HepG2 (cell line): ENCODE measurements at regions not wholly inside any gene's neighbourhood (a gene's known extent, or its start where the extent isn't known, plus 50 kb on each side); places are given as distances from the start of the nearest gene placed in this dataset.
"Not testable (repeated sequence)": the region's sequence is repeated elsewhere in the genome, so short reads cannot be mapped to it uniquely, and the experiment has no call there.

Experiments
- CTCF ChIP-seq: sonication (generic); formaldehyde crosslinking; IDR thresholded peaks from 2 replicates; pipeline ENCODE4 v1.5.0; 2020; ENCODE audit warnings: mild to moderate bottlenecking, missing genetic modification reagents, moderate library complexity
- EP300 ChIP-seq, 3 experiments: sonication (generic) in 1 of 3; formaldehyde crosslinking in 1 of 3; IDR thresholded peaks; 2 replicates each; pipeline versions ENCODE4 v1.5.1 to v1.6.1; 2011 to 2020; ENCODE audit warnings: low read depth in 2 of 3, low read length in 2 of 3, borderline replicate concordance in 1 of 3, improper control_type of control experiment in 1 of 3, mild to moderate bottlenecking in 1 of 3, missing genetic modification reagents in 1 of 3, moderate library complexity in 1 of 3
- ESRRA ChIP-seq: sonication (generic); formaldehyde crosslinking; IDR thresholded peaks from 2 replicates; pipeline ENCODE4 v1.5.1; 2020; ENCODE audit warnings: mild to moderate bottlenecking, low read depth, missing genetic modification reagents
- HDAC2 ChIP-seq: sonication (generic); formaldehyde crosslinking; IDR thresholded peaks from 2 replicates; pipeline ENCODE4 v1.4.0; 2020; ENCODE audit warnings: missing genetic modification reagents
- IRF2 ChIP-seq: IDR thresholded peaks from 2 replicates; pipeline ENCODE4 v1.6.1; 2018; ENCODE audit warnings: missing genetic modification reagents, missing compliant biosample characterization
- TCF12 ChIP-seq, 2 experiments: fragments of 450-650 bp in 1 of 2; sonication (generic) in 1 of 2; formaldehyde crosslinking in 1 of 2; IDR thresholded peaks; 2 replicates each; pipeline versions ENCODE4 v1.6.1 to v1.8.0; 2017 to 2022; ENCODE audit warnings: antibody characterized with exemption in 1 of 2, mild to moderate bottlenecking in 1 of 2, missing genetic modification reagents in 1 of 2, moderate library complexity in 1 of 2
- ZNF629 ChIP-seq: sonication (generic); formaldehyde crosslinking; conservative IDR thresholded peaks from 2 replicates; pipeline ENCODE4 v1.5.0; 2020; ENCODE audit warnings: missing genetic modification reagents
- TF ChIP-seq, protein P1 (sequence below): fragments of 450-650 bp; IDR thresholded peaks from 2 replicates; pipeline ENCODE4 v1.6.1; 2017; ENCODE audit warnings: mild to moderate bottlenecking

DNA sequence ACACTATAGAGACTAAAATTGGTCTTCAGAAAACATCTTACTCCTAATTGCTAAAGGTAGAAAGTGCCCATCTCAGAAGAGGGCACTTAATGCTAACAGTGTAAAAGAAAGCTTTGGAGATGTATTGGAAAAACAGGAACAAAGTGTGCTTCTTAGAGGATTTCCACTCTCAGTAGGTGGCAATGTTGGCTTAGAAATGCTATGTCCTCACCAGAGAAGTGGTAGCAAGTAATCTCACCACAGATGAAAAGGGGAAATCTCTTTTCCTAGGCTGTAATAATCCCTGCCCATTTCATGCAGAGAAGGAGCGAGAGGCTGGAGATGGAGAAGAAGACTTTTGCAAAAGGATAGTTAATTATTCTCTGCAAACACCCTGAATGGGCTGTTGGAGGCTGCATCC, 69.3 kb downstream of the HSFY2 start:
- TF ChIP-seq HDAC2 (CRISPR knock-in tag); IRF2 (CRISPR knock-in tag); TCF12 (IDR thresholded peaks at IDR 0.05); TCF12 (CRISPR knock-in tag; IDR thresholded peaks at IDR 0.05); CTCF (CRISPR knock-in tag); EP300 (IDR thresholded peaks at IDR 0.05; ENCODE audit: low read depth in 2 of 2, low read length in 2 of 2); EP300 (CRISPR knock-in tag; IDR thresholded peaks at IDR 0.05; ENCODE audit: borderline replicate concordance); ESRRA (CRISPR knock-in tag); ZNF629 (CRISPR knock-in tag): not testable (repeated sequence)
- TF ChIP-seq, protein P1, sequence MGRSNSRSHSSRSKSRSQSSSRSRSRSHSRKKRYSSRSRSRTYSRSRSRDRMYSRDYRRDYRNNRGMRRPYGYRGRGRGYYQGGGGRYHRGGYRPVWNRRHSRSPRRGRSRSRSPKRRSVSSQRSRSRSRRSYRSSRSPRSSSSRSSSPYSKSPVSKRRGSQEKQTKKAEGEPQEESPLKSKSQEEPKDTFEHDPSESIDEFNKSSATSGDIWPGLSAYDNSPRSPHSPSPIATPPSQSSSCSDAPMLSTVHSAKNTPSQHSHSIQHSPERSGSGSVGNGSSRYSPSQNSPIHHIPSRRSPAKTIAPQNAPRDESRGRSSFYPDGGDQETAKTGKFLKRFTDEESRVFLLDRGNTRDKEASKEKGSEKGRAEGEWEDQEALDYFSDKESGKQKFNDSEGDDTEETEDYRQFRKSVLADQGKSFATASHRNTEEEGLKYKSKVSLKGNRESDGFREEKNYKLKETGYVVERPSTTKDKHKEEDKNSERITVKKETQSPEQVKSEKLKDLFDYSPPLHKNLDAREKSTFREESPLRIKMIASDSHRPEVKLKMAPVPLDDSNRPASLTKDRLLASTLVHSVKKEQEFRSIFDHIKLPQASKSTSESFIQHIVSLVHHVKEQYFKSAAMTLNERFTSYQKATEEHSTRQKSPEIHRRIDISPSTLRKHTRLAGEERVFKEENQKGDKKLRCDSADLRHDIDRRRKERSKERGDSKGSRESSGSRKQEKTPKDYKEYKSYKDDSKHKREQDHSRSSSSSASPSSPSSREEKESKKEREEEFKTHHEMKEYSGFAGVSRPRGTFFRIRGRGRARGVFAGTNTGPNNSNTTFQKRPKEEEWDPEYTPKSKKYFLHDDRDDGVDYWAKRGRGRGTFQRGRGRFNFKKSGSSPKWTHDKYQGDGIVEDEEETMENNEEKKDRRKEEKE = not testable (repeated sequence)
